GM12864 (cell line): ENCODE measurements at regions not wholly inside any gene's neighbourhood (a gene's known extent, or its start where the extent isn't known, plus 50 kb on each side); places are given as distances from the start of the nearest gene placed in this dataset.

Experiments used
- DNase-seq: peaks from one replicate; pipeline ENCODE4 v3.0.0-alpha.2; 2011; ENCODE audit warnings: low read depth
- H3K4me3 ChIP-seq: 2 replicates; pipeline ENCODE4 v1.5.1; 2011; ENCODE audit warnings: mild to moderate bottlenecking, low read depth, low read length, control low read depth
- CTCF ChIP-seq: IDR thresholded peaks from 2 replicates; pipeline ENCODE4 v1.5.1; 2011; ENCODE audit warnings: low read depth, mild to moderate bottlenecking, moderate library complexity, low read length, control low read depth, inconsistent platforms; ENCODE audit errors: missing control alignments

- DNase-seq: no peak
- H3K4me3 ChIP-seq: no peak overlapping the region
- no peak for TF ChIP-seq CTCF
Measured at GRCh38 chr2:174663550-174663949, 65.9 kb upstream of the WIPF1 start.

- DNase-seq: no peak
- no peak overlapping the region for H3K4me3 ChIP-seq
- no peak for TF ChIP-seq CTCF
Measured at GRCh38 chr2:174662859-174663258, 65.3 kb upstream of the WIPF1 start.

DNA sequence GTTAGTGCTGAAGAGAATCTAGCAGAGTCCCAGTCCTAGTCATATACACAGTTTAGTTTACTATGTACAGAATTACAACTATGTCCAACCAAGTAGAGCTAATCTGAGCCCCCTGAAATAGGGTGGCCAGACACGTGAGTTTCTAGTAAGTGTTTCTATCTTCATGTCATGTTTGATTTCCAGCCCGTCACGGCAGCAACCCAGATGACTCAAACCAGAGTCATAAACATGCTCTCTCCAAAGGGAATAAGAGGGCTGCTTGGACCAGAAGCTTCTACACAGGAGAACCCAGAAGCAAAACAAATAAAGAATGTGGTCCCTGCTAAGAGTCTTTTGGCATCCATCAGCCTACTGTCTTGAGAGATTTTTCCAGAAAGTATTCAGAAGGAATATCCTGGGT lies 64.9 kb upstream of the WIPF1 start:
- TF ChIP-seq CTCF: no peak
- H3K4me3 ChIP-seq: no peak overlapping the region
- DNase-seq: no peak

GRCh38 chr2:174660984-174661675 lies 63.5 kb upstream of the WIPF1 start:
- no peak overlapping the region for H3K4me3 ChIP-seq
- TF ChIP-seq CTCF: no peak
- no peak for DNase-seq

DNA sequence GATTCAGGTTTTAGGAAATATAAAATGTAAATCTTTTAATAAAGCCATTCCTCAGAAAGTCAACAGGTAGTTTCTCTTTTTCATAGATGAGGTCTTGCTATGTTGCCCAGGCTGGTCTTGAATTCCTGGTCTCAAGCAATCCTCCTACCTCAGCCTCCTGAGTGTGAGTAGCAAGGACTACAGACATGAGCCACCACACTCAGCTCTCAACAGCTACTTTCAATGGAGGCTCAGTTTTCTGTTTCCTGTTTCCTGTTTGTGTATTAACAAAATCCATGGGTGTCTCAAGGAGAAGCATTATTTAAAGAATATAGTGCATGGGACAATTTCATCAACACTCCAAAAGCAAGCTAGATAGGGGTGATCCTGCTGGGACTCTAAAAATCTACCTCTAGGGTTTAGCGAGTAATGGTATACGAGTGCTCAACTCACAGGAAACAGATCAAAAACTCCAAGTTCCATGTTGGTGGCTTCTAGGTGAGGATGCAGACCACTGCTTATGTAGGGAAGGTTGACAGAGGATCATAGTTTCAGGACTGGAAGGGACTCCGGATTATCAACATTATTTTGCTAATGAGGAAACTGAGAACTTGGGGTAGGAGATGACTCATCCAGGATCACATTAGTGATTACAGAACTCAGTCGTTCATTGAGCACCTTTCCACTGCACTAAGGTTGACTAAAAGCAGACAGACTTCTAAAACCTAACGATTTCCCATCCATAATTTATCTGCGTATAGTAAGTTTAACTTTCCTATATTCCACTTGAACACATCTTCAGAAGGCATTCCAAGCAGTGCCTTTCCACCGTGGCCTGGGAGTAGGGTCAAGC lies 61.7 kb upstream of the WIPF1 start:
- H3K4me3 ChIP-seq: no peak overlapping the region
- no peak for DNase-seq
- no peak for TF ChIP-seq CTCF

GRCh38 chr2:174656676-174657176 lies 59.1 kb upstream of the WIPF1 start:
- TF ChIP-seq CTCF: no peak
- DNase-seq: no peak

More at GRCh38 chr2:174656676-174657176, 59.1 kb upstream of the WIPF1 start:
- H3K4me3 ChIP-seq: no peak overlapping the region
